Activated B cell treated with CpG ODN at 0.5 μM for 24 hours (primary cell): ENCODE measurements at regions not wholly inside any gene's neighbourhood (a gene's known extent, or its start where the extent isn't known, plus 50 kb on each side); places are given as distances from the start of the nearest gene placed in this dataset.

ENCODE experiments used
- ATAC-seq: fragments of 200-7000 bp; cut with Tn5 transposase; one replicate; pipeline ENCODE4 v1.10.0; 2021; ENCODE audit warnings: low read depth, mild to moderate bottlenecking, moderate library complexity
- CTCF ChIA-PET: fragments of 350-600 bp; sonication (Branson Sonifier 250); formaldehyde crosslinking; loops from one replicate; lab custom pipeline; 2021; ENCODE audit warnings: antibody characterized with exemption; lab: Charles Lee
- POLR2A ChIA-PET: fragments of 350-600 bp; sonication (Branson Sonifier 250); formaldehyde crosslinking; loops from one replicate; lab custom pipeline; 2021; ENCODE audit warnings: antibody characterized with exemption; lab: Charles Lee
- DNase-seq: peaks from one replicate; pipeline ENCODE4 v3.0.0; 2022
- H3K27ac Mint-ChIP-seq: one replicate; pipeline ENCODE4 v1.8.0; 2020; ENCODE audit warnings: mixed read lengths
- H3K27me3 Mint-ChIP-seq: one replicate; pipeline ENCODE4 v1.8.0; 2021; ENCODE audit warnings: mixed read lengths
- H3K36me3 Mint-ChIP-seq: one replicate; pipeline ENCODE4 v1.8.0; 2021; ENCODE audit warnings: low read depth, mixed read lengths
- H3K4me1 Mint-ChIP-seq: one replicate; pipeline ENCODE4 v1.8.0; 2021; ENCODE audit warnings: mixed read lengths
- H3K4me3 Mint-ChIP-seq: one replicate; pipeline ENCODE4 v1.8.0; 2020; ENCODE audit warnings: mild to moderate bottlenecking, mixed read lengths
- H3K9me3 Mint-ChIP-seq: one replicate; pipeline ENCODE4 v1.8.0; 2020; ENCODE audit warnings: mixed read lengths
- CTCF ChIP-seq: fragments of 200-600 bp; IDR thresholded peaks from one replicate; pipeline ENCODE4 v1.8.0; 2022; ENCODE audit warnings: antibody characterized with exemption, mild to moderate bottlenecking
- intact Hi-C: fragments of 100-400 bp; cut with micrococcal nuclease; formaldehyde crosslinking; loops from one replicate; pipeline ENCODE4 v1.15.1; 2024

- no peak overlapping the region for H3K27ac Mint-ChIP-seq
- no peak for DNase-seq
- H3K27me3 Mint-ChIP-seq = no peaks in the 10 kb centered on the region
- TF ChIP-seq CTCF = no peak
- ATAC-seq = no peak
- no peaks in the 10 kb centered on the region for H3K36me3 Mint-ChIP-seq
- no peaks in the 10 kb centered on the region for H3K9me3 Mint-ChIP-seq
- intact Hi-C loops = no loop called here
- H3K4me1 Mint-ChIP-seq = no peaks in the 10 kb centered on the region
- ChIA-PET CTCF (no interaction called here), POLR2A (no interaction called here)
- no peak overlapping the region for H3K4me3 Mint-ChIP-seq
Observed at GRCh38 chr5:119860463-119860862, 231.1 kb downstream of the FAM170A start.

- ATAC-seq = no peak
- POLR2A ChIA-PET = no interaction called here
Observed at GRCh38 chr5:119862619-119863018, 233.3 kb downstream of the FAM170A start.

GRCh38 chr5:119864286-119864685 is 234.9 kb downstream of the FAM170A start:
- Mint-ChIP-seq H3K36me3 (no peaks in the 10 kb centered on the region), H3K27ac (no peak overlapping the region), H3K27me3 (no peaks in the 10 kb centered on the region), H3K4me1 (no peaks in the 10 kb centered on the region), H3K4me3 (no peak overlapping the region), H3K9me3 (no peaks in the 10 kb centered on the region)
- no peak for TF ChIP-seq CTCF
- DNase-seq (no peak), ATAC-seq (no peak)
- CTCF ChIA-PET = no interaction called here
- intact Hi-C loops = no loop called here
- POLR2A ChIA-PET = no interaction called here

More at GRCh38 chr5:119862619-119863018, 233.3 kb downstream of the FAM170A start:
- H3K4me3 Mint-ChIP-seq = no peak overlapping the region
- CTCF ChIA-PET = no interaction called here
- H3K27me3 Mint-ChIP-seq = no peaks in the 10 kb centered on the region
- H3K27ac Mint-ChIP-seq = no peak overlapping the region
- H3K9me3 Mint-ChIP-seq = no peaks in the 10 kb centered on the region
- no peaks in the 10 kb centered on the region for H3K36me3 Mint-ChIP-seq
- DNase-seq = no peak
- intact Hi-C loops = no loop called here
- no peak for TF ChIP-seq CTCF
- no peaks in the 10 kb centered on the region for H3K4me1 Mint-ChIP-seq

GRCh38 chr5:119873611-119874010 is 244.3 kb downstream of the FAM170A start:
- TF ChIP-seq CTCF = no peak
- intact Hi-C loops = no loop called here
- ChIA-PET POLR2A (no interaction called here), CTCF (no interaction called here)
- no peaks in the 10 kb centered on the region for H3K9me3 Mint-ChIP-seq
- H3K36me3 Mint-ChIP-seq = no peaks in the 10 kb centered on the region
- ATAC-seq (no peak), DNase-seq (no peak)
- H3K4me3 Mint-ChIP-seq = no peak overlapping the region
- no peak overlapping the region for H3K27ac Mint-ChIP-seq
- no peaks in the 10 kb centered on the region for H3K4me1 Mint-ChIP-seq
- H3K27me3 Mint-ChIP-seq = no peaks in the 10 kb centered on the region

GRCh38 chr5:119876522-119876921 is 247.2 kb downstream of the FAM170A start:
- ATAC-seq (no peak), DNase-seq (no peak)
- Mint-ChIP-seq H3K27ac (no peak overlapping the region), H3K27me3 (no peaks in the 10 kb centered on the region), H3K4me3 (no peak overlapping the region), H3K9me3 (no peaks in the 10 kb centered on the region), H3K4me1 (no peaks in the 10 kb centered on the region), H3K36me3 (no peaks in the 10 kb centered on the region)
- no peak for TF ChIP-seq CTCF
- ChIA-PET POLR2A (no interaction called here), CTCF (no interaction called here)
- intact Hi-C loops = no loop called here
